Stimulated activated CD4-positive, alpha-beta T cell treated with anti-CD3 and anti-CD28 coated beads, Interleukin-2, amount 100 ng/mL, for 24 hours (primary cell): ENCODE measurements at regions not wholly inside any gene's neighbourhood (a gene's known extent, or its start where the extent isn't known, plus 50 kb on each side); places are given as distances from the start of the nearest gene placed in this dataset.
A peak's percentile ranks its signal among the peaks of the same experiment; 100 is the strongest.
"Not testable (repeated sequence)": the region's sequence is repeated elsewhere in the genome, so short reads cannot be mapped to it uniquely, and the experiment has no call there.

Experiments
- DNase-seq, 2 donors: peaks; one replicate each; pipeline ENCODE4 v3.0.0-alpha.2; 2020

GRCh38 chr10:23657677-23658076 is 218.8 kb downstream of the OTUD1 start:
- DNase-seq = no peak

GRCh38 chr10:23671866-23672265 is 233.0 kb downstream of the OTUD1 start:
- DNase-seq = not testable (repeated sequence)

- DNase-seq = no peak
Measured at GRCh38 chr10:23675585-23675984, 236.7 kb downstream of the OTUD1 start.

GRCh38 chr10:23676296-23676695 is 237.4 kb downstream of the OTUD1 start:
- DNase-seq = no peak

- DNase-seq = no peak
Measured at GRCh38 chr10:23686722-23687121, 247.8 kb downstream of the OTUD1 start.

GRCh38 chr10:23692736-23693135 is 253.9 kb downstream of the OTUD1 start:
- no peak for DNase-seq

GRCh38 chr10:23693501-23693901 is 254.6 kb downstream of the OTUD1 start:
- DNase-seq = peak in 1 of 2 donors; percentile 54

GRCh38 chr10:23693925-23694324 is 255.1 kb downstream of the OTUD1 start:
- DNase-seq = peak in 1 of 2 donors; percentile 24

GRCh38 chr10:23694446-23694920 is 255.6 kb downstream of the OTUD1 start:
- no peak for DNase-seq

GRCh38 chr10:23694921-23695824 is 256.3 kb downstream of the OTUD1 start:
- peak in 1 of 2 donors; percentile 26 for DNase-seq

GRCh38 chr10:23695825-23696420 is 257.0 kb downstream of the OTUD1 start:
- no peak for DNase-seq

GRCh38 chr10:23696476-23696875 is 257.6 kb downstream of the OTUD1 start:
- DNase-seq = no peak

GRCh38 chr10:23702977-23703414 is 264.1 kb downstream of the OTUD1 start:
- DNase-seq = peak; percentile 51 to 57

- no peak for DNase-seq
Measured at GRCh38 chr10:23715363-23715762, 276.5 kb downstream of the OTUD1 start.

GRCh38 chr10:23717913-23718312 is 279.0 kb downstream of the OTUD1 start:
- DNase-seq = no peak

GRCh38 chr10:23718946-23719345 is 280.1 kb downstream of the OTUD1 start:
- DNase-seq = no peak

- no peak for DNase-seq
Measured at GRCh38 chr10:23723796-23724195, 284.9 kb downstream of the OTUD1 start.

GRCh38 chr10:23725548-23725947 is 286.7 kb downstream of the OTUD1 start:
- no peak for DNase-seq

- no peak for DNase-seq
Measured at GRCh38 chr10:23742368-23742767, 303.5 kb downstream of the OTUD1 start.

GRCh38 chr10:23742807-23743206 is 303.9 kb downstream of the OTUD1 start:
- DNase-seq = no peak

GRCh38 chr10:23754179-23754578 is 315.3 kb downstream of the OTUD1 start:
- no peak for DNase-seq

- no peak for DNase-seq
Measured at GRCh38 chr10:23754941-23755340, 316.1 kb downstream of the OTUD1 start.

- DNase-seq = no peak
Measured at GRCh38 chr10:23755556-23755955, 316.7 kb downstream of the OTUD1 start.

GRCh38 chr10:23768281-23768680 is 329.4 kb downstream of the OTUD1 start:
- no peak for DNase-seq
